GM12875 (cell line): ENCODE measurements at regions not wholly inside any gene's neighbourhood (a gene's known extent, or its start where the extent isn't known, plus 50 kb on each side); places are given as distances from the start of the nearest gene placed in this dataset.

ENCODE experiments used
- H3K4me3 ChIP-seq: one replicate; pipeline ENCODE4 v1.5.1; 2011; ENCODE audit warnings: low read depth, low read length, control low read depth
- CTCF ChIP-seq: IDR thresholded peaks from 2 replicates; pipeline ENCODE4 v1.5.1; 2011; ENCODE audit warnings: low read depth, mild to moderate bottlenecking, control low read depth, inconsistent platforms, low read length, moderate library complexity, borderline replicate concordance; ENCODE audit not compliant: insufficient read depth

- H3K4me3 ChIP-seq = no peak overlapping the region
- TF ChIP-seq CTCF = no peak
Measured at GRCh38 chr4:62531264-62531663, 1331.1 kb downstream of the ADGRL3 start.

DNA sequence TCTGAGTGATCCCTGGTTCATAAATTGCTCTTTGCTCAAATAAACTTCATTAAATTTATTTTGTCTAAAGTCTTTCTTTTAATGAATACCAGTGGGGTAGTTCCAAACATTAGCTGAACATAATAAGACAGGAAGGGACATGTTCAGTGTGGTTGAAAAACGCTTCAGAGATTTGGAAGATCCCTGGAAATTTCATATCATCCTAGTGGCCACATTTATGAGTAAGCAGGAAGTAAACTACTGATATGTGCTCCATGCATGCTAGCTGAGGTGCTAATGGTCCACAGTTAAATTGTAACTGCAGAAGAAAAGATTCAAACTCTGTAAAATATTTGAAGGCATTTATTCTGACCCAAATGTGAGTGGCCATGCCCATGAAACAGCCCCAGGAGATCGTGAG, 1328.7 kb downstream of the ADGRL3 start:
- no peak overlapping the region for H3K4me3 ChIP-seq
- TF ChIP-seq CTCF = no peak

- no peak for TF ChIP-seq CTCF
Measured at GRCh38 chr4:62526671-62527070, 1326.5 kb downstream of the ADGRL3 start.

DNA sequence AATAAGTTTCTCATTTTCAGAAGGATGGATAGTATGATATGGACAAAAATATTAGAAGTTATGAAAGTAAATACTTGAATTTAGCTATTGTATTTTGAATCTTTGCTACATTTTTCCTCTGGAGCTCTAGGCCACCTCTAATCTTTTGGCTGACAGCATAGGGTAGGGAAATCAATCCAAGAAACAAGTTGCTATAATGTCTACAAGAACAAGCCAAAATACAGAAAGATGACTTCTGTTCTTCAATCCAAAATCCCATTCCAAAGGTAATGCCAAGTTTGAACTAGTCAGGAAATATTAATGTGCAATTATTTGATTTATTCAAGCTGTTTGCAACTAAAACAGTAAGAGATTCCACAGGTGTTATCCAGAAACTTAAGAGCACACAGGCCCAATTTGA, 1323.1 kb downstream of the ADGRL3 start:
- H3K4me3 ChIP-seq = no peak overlapping the region
- TF ChIP-seq CTCF = no peak

More at GRCh38 chr4:62526671-62527070, 1326.5 kb downstream of the ADGRL3 start:
- H3K4me3 ChIP-seq = no peak overlapping the region

GRCh38 chr4:62522273-62522672, 1322.1 kb downstream of the ADGRL3 start:
- TF ChIP-seq CTCF = no peak
- no peak overlapping the region for H3K4me3 ChIP-seq

GRCh38 chr4:62517716-62518115, 1317.6 kb downstream of the ADGRL3 start:
- no peak for TF ChIP-seq CTCF

GRCh38 chr4:62513306-62513705, 1313.2 kb downstream of the ADGRL3 start:
- H3K4me3 ChIP-seq = no peak overlapping the region
- no peak for TF ChIP-seq CTCF

More at GRCh38 chr4:62517716-62518115, 1317.6 kb downstream of the ADGRL3 start:
- H3K4me3 ChIP-seq = no peak overlapping the region
